NCI-H1694 treated with DMSO at 0.1 percent for 48 hours (cell line): ENCODE measurements at regions not wholly inside any gene's neighbourhood (a gene's known extent, or its start where the extent isn't known, plus 50 kb on each side); places are given as distances from the start of the nearest gene placed in this dataset.
"Not testable (repeated sequence)": the region's sequence is repeated elsewhere in the genome, so short reads cannot be mapped to it uniquely, and the experiment has no call there.

Experiments used
- DNase-seq: peaks from one replicate; lab custom pipeline; 2025; lab: John Stamatoyannopoulos, UW

DNA sequence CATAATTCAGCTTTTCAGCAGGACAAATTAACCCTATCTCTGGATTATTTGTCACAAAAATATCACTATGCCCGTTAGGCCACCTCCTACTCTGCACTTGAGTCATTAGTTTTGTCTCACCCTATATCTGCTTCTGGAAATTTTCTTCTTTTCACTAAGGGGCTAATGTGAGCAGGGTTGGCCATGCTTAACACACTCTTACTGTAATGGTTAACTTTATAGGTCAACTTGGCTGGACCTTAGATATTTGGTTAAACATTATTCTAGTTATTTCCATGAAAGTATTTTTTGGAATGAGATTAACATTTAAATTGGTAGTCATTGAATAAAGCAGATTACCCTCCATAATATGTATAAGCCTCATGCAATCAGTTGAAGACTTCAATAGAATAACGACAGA lies 394.6 kb upstream of the PTCHD4 start:
- DNase-seq = no peak

DNA sequence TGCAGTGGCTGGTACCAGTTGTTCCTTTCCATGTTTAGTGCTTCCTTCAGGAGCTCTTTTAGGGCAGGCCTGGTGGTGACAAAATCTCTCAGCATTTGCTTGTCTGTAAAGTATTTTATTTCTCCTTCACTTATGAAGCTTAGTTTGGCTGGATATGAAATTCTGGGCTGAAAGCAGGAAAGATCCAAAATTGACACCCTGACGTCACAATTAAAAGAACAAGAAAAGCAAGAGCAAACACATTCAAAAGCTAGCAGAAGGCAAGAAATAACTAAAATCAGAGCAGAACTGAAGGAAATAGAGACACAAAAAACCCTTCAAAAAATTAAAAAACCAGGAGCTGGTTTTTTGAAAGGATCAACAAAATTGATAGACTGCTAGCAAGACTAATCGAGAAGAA lies 382.4 kb upstream of the PTCHD4 start:
- DNase-seq = not testable (repeated sequence)

DNA sequence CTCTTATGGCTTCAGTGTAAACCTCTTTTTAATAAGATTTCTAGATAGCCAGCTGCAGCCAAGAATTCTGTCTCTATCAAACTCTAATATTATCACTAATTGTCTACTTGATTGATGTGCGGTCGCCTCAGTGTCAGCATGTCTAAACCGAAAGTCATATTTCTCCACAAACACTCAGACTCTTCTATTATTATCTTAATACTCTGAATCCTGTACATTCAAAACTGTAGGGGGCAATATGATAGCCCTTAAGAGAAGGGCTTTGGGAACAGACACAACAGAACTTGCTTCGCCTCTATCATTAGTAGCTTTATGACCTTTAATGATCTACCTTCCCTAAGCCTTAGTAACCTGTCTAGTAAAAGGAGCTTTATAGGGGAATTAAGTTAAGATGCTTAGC lies 379.7 kb upstream of the PTCHD4 start:
- no peak for DNase-seq

DNA sequence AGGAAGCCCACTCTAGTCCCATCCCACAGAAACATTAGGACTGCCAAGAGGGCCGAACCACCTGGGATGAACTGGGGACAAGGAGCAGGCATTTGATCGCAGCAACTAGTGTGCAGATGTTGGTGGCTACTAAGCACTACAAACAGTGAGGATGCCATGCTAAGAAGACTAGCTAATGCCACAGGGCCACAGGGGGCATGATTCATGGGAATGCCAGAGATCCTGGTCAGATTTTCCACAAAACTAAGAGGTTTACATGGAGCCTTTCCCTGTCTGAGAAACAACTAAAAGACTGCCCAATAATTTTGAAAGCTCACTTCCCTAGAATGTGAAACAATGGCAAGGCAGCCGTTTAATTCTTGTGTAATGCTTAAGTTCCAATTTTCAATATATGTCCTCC lies 375.9 kb upstream of the PTCHD4 start:
- no peak for DNase-seq

DNA sequence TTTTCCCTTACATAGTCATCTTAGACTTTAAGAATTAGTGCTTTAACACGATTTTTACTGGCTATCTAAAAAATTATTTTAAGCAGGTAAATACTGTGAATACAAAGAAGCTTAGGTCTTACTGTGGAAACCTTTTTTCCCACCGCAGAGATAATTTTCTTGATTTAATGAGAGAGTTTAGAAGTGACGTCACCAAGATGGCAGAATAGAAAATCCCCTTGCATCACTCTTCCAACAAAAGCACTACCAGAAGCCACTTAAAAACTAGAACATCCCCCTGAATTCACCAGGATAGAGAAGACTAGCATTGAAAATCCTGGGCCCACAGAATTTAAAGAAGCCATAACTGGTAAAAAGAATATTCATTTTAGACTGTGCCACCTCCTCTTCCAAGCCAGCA lies 375.4 kb upstream of the PTCHD4 start:
- no peak for DNase-seq

DNA sequence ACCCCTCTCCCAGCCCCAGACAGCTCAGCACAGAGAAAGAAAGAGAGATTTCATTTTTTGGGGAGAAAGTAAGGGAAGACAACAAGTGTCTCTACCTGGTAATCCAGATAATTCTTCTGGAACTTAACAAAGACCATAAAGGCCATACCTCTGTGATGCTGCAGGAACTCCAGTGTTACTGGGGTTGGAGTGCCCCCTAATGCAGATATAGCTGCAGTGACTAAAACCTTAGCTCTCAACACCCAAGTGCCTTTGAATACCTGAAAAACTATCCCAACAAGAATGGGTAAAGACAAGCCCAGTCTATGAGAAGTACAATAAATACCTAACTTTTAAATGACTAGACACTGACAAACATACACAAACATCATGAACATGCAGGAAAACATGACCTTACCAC lies 365.3 kb upstream of the PTCHD4 start:
- no peak for DNase-seq

DNA sequence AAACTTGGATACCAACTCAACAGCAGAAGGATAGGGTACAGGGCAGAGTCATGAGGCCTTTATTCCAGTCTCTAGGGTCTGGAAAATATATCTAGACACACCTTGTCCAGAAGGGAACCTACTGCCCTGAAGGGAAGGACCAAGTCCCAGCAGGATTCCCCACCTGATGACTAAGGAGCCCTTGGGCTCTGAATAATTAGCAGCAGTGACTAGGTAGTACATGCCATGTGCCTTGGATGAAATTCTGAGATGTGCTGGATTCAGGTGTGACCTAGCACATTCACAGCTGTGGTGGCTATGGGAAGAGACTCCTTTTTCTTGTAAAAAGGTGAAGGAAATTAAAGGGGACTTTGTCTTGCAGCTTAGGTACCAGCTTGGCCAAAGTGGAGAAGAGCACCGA lies 364.3 kb upstream of the PTCHD4 start:
- DNase-seq = no peak

DNA sequence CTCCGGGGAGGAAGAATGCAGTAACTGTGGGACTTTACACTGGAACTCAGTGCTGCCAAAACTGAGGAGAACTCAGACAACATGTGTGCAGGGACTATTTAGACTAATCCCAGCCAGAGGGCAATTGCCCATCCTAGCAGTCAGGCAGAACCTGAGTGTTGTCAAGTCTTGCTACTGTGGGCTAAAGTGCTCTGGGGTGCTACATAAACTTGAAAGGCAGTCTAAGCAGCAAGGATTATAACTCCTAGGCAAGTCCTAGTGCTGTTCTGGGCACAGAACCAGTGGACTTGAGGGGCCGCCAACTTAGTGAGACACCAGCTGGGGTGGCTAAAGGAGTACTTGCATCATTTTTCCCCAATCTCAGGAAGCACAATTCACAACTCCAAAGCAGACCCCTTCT lies 363.8 kb upstream of the PTCHD4 start:
- DNase-seq = no peak

DNA sequence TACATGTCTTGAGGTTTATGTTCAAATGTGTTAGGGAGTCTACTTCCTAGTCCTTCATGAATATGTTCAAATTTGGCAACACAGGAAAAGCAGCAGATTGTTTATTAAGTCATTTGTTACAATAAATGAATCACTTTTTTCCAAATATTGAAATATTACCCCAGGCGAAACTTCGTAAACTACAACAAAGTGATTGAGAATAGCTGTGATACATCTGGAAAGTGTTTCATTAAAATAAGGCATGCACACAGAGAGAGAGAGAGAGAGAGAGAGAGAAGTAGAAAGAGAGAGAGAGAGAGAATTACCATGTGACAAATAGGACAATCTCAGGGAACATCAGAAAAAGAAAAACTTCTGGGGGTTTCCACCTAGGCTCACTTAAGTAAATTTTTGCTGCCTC lies 363.1 kb upstream of the PTCHD4 start:
- no peak for DNase-seq

DNA sequence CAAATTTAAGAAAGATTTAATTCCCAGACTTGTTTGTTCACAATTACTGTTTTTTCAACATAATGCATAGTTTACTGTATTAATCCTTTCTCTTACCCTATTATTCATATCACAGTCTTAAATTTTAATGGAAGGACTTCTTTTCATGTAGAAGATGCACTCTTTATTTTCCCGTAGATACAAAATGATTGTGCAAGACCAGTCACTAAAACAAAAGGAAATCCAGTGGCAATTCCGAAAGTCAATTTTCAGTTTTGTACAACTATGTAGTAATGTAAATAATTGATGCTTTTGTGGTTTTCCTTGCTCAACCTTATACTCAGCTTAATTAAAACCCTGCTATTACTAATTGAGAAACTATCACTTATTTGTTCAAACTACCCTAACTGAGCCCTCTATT lies 361.5 kb upstream of the PTCHD4 start:
- DNase-seq = no peak

DNA sequence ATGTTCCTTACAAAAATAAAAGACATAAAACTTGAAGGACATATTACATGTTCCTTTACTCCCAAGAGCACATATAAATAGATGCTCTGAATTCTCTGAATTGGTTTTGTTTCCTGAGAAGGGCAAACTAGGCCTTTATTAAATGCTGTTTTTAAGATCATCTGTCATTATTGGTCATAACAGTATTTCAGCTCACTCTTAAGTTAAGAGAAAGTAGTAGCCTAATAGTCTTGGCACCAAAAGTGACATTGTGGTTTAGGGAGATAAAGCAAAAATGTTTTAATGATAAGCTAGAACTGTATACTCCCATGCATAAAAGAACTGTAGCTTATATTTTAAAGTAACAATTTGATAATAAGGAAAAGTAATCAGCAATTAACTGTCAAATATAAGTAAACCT lies 361.1 kb upstream of the PTCHD4 start:
- DNase-seq = no peak

DNA sequence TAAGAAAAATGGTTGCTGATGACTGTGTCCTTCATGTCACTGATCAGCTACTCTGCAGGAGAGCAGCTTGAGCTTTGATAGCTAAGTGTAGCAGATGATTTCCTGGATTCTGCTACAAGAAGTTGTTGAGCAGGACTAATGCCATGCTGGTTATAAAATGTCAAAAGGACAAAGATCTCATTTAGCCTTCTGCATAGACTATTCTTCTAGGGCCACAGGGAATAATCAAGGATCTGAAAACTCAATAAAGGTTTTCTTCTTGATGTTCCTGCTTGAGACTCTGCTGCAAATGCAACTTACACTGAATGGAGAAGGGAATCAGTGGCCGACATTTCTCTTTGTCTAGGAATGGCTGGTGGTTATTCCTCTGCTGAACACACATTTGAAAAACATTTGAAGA lies 360.3 kb upstream of the PTCHD4 start:
- no peak for DNase-seq

DNA sequence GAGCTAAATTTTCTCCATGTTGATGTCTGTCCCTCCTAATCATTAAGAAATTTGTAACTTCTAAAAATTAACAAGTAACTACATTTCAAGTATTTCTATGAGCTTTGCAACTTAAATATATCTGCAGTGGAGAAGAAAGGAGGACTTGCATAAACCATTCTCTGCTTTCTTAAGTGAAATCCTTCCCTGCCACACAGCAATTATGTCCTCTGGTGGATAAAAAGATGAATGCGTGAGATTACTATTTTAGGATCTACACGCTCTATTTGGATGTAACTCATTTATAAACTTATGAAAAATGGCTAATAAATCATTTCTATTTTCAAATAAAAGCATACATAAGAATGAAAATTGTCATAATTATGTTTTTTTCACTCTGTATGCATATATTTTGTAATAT lies 338.0 kb upstream of the PTCHD4 start:
- DNase-seq = no peak

DNA sequence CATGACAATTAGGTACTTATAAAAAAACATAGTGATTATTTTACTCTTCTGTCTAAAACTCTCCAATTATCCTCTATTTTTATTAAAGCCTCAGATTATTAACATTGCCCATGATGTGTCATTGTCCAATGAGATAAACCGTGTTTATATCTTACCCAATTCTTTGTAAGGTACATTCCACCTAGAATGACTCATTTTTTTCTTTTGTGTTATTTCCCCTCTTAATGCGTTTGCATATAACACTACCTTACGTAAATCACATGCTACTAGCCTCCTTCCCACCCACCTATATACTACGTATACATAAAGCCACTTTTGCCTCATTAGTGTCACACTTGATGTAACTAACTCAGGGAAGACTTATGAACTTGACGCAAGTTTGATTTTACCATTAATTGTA lies 336.3 kb upstream of the PTCHD4 start:
- DNase-seq = no peak

DNA sequence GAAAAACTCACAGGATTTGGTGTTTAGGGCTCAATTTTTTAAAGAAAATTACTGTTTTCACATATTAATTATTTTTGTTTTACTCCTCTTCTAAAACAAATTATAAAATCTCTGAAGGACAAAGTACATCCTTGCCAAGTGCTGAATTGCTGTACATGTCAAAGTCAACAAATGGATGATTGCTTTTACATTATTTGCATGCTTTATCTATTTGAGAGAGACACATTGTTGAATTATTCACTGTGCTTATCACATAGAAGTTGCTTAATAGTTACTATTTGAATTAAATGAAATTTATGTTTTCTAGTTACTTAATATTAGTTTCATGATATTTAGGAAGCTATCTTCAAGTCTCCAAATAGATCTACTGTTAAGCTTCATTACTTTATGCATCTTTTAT lies 318.6 kb upstream of the PTCHD4 start:
- no peak for DNase-seq

DNA sequence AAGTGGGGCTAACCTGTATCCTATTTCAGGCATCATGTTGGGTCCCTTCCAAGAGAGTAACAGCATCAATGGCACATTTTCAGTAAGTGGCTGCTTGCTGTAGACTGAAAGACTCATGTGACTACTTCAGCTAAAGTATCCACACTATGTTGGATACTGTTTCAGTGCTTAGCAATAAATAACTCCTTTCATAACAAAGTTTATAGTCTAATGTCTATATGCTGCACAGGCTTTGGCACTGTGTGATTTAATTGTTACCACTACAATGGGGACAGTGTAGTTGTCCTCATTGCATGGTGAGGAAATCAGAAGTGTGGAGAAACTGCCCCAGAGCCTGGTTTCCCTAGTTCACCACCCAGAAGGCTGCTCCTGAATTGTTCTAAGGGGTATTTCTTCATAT lies 318.0 kb upstream of the PTCHD4 start:
- DNase-seq = no peak

DNA sequence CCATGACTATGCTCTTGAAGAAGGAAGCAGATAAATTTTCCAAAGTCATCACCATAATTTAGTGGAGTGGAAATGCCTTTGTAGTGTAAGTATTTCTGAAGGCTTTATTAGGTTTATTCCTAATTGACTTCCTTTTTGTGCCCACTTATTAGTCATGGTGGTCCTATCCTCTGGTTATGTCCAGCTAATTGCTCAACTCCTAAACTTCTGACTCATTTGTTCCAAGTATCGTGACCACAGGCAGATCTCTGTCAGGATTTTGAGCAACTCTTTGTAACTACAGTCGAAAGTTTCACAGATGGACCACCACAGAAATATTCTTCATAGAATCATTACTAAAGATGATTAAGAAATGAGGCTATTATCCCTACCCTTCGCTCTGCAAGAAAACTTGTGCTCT lies 315.6 kb upstream of the PTCHD4 start:
- DNase-seq = no peak

DNA sequence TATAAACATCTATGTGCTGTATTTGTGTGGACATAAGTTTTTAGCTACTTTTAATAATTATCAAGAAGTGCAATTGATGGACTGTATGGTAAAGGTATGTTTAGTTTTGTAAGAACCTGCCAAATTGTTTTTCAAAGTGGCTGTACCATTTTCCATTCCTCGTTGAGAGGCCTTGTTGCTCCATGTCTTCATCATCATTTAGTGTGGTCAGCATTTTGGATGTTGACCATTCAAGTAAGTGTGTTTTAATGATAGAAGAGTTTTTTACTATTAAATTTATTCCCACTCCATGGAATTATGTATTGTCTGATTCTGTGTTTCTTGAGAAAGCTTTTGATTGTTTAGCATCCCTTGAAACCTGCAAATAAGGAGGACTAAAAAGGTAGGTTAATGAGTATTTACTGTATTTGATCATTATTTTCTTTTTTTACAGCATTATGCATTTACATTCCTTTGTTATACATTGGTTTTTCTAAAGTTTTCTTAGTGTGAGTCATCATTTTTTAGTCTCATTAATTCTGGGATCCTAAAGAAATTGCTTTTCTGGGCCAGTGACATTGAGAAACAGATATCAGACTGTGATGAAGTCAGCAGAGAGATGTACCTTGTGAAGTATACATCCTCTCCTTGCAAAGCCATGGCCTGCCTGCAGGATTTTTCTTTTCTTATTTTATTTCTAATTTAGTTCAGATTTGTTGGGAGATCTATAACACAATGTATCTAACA lies 312.8 kb upstream of the PTCHD4 start:
- DNase-seq = no peak

DNA sequence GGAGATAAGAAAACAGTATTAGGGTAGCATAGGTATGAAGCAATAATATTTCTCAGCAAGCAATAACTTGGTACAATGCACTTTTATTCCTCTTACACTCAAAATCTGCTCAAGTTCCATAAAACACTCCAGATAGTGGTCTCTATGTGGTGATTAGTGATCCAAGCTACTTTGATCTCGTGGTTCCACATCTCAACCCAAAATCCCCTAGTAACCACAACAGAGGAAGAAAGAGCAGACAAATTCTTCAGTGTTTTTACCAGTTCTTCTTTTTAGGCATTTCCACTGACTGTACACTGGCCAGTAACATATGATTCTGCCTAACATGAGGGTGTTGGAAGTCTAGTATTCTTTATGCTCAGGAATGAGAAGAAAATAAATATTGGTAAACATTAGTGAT lies 309.0 kb upstream of the PTCHD4 start:
- DNase-seq = no peak

DNA sequence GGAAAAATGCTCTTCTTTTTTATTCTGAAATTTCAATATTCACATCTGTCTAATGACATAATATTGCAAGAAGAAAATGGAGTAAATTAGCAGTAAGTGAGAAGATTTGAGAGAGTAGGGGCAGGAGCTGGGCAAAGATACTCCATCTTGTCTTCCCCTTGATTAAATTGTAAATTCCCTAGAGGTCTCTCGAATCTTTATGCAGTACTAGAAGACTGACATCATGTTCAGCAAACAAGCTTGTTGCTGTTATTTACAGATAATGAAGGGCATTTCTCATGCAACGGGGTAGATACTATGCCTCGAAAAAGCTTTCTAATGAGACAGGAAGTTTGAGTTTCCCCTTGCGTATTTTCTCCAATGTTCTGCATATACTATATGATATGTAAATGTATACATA lies 306.9 kb upstream of the PTCHD4 start:
- no peak for DNase-seq

DNA sequence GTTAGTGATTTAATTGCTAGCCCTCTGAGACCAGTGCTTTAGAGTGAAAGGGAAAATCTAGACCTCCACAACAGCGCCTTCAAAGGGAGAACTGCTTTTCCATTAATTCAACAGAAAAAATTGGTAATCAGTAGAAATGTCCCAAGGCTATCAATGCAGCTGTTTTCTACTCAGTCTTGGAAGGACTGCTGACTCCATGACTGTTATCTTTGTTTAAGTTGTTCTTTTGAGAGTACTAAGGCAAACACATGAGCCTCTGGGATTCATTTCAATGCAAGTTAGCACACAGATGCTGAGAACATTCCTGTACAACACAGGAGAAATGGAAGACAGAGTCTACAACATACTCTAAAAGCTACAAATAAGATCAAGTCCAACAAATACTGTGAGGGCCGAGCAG lies 301.7 kb upstream of the PTCHD4 start:
- no peak for DNase-seq

DNA sequence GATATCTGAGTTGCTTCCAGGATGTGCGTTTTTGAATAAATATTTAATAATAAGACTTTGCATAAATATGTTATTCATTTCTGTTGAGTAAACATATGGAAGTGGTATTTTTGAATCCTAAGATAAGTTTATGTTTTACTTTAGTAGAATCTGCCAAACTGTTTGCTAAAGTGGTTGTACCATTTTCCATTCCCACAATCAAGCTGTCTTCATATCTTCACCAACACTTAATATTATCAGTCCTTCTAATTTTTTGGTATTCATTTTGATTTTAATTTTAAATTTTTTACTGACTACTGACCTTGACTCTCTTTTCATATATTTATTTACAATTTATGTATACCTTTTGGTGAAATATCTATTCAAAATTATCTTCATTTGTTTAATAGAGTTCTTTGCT lies 293.9 kb upstream of the PTCHD4 start:
- DNase-seq = no peak

DNA sequence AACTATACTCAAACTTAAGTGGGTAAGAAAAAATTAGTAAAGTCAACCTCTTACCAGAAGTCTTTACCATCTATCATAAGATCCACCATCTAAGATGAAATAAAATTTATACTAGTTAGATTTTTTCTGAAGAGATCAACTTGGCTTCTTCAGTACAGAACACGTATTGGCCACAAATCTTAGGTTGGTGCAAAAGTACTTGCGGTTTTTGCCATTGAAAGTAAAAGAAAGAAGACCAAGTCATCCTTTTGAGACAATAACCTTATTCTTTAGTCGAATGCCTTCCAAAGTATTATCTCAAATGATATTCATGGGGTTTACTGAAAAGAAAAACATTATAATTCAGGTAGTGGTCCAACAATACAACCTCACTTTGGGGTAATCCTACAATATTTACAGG lies 292.6 kb upstream of the PTCHD4 start:
- DNase-seq = no peak

DNA sequence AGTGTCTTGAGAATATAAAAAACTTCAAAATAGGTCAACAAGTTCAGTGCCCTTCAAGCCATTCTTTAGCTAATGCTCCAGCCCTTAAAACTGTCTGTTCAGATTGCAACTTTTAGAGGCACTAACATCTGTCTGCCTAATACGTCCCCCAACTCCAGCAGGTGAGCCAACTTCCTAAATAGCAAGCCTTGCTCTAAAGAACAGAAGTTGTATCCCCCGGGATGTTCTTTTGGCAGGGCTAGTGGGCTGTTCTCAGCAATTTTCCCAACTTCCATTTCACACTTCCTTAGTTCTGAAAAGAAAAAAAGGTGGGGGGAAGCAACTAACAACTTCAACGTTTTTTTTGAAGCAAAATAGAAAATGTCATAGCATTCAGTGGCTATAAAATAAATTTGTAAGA lies 290.0 kb upstream of the PTCHD4 start:
- no peak for DNase-seq

DNA sequence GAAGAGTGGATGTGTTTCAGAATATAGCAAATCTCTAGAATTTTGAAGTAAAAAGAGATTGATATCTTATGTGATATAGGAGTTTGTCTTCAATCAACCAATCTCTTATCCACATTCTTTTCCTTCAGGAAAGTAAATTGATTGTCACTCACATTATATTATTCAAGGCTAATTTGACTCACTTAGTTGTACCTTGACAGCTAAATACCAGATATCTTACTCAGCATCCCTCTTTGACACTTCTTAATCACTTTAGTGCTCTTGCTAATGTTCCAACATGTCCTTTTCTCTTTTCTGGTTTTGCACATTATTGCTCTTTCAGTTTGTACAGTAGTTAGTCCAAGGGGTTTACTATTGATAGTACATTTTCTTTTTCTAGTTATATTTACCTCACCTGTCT lies 286.9 kb upstream of the PTCHD4 start:
- no peak for DNase-seq
